Caki2 (cell line): ENCODE measurements at regions not wholly inside any gene's neighbourhood (a gene's known extent, or its start where the extent isn't known, plus 50 kb on each side); places are given as distances from the start of the nearest gene placed in this dataset.
"Not testable (repeated sequence)": the region's sequence is repeated elsewhere in the genome, so short reads cannot be mapped to it uniquely, and the experiment has no call there.

Source experiments
- DNase-seq: peaks from one replicate; pipeline ENCODE4 v3.0.0-alpha.2; 2015; ENCODE audit warnings: low read depth
- in situ Hi-C: cut with HindIII; loops from 2 replicates; pipeline ENCODE4 v1.10.0; 2016; ENCODE audit warnings: low sequenced_read_pairs, low pct_unique_long_range_greater_than_20kb, mixed read lengths

DNA sequence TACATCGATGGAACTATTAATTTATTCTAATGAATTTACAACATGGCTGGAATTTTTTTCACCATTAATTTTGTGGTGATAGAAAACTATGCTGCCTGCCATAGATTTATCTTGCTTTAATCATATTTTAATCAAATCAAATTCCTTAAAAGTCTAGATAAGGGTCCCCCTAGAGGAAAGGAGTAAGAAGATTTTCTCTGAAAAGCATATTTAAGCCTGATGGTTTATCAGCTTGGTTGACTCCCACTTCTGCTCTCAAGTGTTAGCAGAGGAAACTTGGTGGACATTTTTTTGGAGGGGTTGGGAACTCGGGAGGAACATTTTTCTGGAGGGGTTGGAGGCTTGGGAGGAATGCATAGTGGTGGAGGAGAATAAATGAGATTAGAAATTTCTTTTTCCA, 253.3 kb downstream of the KCNRG start:
- no peak for DNase-seq
- in situ Hi-C loops: no loop called here

DNA sequence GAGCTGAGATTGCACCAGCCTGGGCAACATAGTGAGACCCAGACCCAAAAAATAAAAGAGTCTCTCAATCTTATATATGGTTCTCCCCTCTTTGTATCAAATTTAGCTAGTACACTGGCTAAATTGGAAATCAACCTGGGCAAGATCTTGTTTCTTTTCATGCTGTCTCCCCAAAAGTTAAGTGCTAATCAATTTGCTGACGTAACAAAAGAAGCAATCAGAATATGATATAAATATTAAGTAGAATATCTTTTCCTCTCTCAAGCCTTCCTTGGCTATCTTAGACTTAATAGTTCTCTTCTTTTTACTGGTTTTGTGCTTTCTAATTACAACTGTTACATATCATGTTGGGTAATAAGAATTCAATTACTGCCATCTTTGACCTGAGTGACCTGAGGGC, 258.9 kb downstream of the KCNRG start:
- in situ Hi-C loops: no loop called here
- no peak for DNase-seq

DNA sequence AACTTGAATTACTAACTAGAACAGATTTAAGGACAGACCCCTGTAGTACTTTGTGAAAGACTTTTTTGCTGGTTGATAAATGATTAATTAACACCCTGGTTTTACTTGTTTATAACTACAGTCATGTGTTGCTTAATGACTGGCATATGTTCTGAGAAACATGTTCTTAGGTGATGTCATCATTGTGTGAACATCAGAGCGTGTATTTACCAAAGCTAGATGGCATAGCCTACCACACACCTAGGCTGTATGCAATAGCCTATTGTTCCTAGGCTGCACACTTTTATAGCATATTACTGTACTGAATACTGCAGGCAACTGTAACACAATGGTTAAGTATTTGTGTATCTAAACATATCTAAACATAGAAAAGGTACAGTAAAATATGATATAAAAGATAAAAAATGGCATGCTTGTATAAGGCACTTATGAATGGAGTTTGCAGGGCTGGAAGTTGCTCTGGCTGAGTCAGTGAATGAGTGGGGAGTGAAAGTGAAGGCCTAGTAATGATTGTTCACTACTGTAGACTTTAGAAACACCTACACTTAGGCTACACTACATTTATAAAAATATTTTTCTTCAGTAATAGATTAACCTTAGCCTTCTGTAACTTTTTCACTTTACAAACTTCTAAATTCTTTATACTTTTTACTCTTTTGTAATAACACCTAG, 260.3 kb downstream of the KCNRG start:
- DNase-seq: no peak

DNA sequence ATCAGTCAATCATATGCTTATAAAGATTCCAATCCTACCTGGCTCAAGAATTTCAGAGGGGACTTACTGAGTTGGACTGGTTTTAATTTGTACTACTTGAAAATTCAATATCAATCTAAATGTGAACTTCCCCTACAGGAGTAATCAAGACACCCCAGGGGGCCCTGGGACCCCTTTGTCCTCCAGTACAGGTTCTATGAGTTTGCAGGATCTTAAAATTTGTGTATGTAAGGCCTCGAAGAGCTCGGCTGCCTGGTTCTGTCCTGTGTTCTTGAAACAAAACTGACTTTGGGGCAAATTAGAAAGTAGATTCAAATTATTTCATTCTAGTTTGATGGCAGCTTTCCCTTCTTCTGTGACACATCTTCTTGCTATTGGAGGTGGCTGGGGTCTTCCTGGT, 261.3 kb downstream of the KCNRG start:
- no peak for DNase-seq
- in situ Hi-C loops: no loop called here

More for the DNA sequence above, 260.3 kb downstream of the KCNRG start:
- in situ Hi-C loops: no loop called here

DNA sequence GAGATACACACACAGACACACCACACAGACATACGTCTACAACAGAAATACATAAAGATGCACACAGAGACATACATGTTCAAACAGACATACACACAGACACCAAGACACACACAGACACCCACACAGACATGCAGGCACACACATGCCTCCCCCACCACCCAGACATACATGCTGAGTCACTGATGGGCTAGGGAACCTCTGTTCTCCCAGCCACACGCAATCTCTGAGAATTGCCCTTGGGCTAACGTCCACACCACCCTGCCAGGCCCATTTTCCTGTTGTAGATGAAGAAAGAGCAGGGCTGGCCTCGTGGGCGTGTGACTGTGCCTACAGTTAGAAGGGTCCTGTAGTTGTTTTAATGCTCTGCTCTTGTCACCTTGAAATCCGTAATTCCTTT, 261.9 kb downstream of the KCNRG start:
- in situ Hi-C loops: no loop called here
- DNase-seq: no peak

DNA sequence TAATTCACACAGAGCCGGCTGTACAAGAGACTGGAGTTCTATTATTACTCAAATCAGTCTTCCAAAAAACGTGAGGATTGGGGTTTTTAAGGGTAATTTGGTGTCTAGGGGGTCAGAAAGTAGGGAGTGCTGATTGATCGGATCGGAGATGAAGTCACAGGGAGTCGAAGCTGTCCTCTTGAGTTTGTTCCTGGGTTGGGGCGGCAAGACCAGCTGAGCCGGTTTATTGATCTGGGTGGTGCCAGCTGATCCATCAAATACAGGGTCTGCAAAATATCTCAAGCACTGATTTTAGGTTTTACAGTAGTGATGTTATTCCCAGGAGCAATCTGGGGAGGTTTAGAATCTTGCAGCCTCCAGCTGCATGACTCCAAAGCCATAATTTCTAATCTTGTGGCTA, 262.7 kb downstream of the KCNRG start:
- in situ Hi-C loops: no loop called here
- no peak for DNase-seq

DNA sequence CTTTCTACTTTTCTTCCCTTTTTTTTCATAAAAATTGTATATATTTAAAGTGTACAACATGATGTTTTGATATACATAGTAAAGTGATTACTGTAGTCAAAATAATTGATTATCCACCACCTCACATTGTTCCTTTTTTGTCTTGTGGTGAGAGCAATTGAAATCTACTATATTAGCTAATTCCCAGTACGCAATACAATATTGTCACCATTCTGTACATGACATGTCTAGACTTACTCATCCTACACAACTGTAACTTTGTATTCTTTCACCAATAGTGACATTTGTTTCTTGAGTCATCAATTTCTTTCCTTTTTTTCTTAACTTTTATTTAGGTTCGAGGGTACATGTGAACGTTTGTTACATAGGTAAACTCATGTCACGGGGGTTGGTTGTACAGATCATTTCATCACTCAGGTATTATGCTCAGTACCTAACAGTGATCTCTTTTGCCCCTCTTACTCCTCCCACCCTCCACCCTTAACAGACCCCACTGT, 265.2 kb downstream of the KCNRG start:
- no peak for DNase-seq
- in situ Hi-C loops: no loop called here

DNA sequence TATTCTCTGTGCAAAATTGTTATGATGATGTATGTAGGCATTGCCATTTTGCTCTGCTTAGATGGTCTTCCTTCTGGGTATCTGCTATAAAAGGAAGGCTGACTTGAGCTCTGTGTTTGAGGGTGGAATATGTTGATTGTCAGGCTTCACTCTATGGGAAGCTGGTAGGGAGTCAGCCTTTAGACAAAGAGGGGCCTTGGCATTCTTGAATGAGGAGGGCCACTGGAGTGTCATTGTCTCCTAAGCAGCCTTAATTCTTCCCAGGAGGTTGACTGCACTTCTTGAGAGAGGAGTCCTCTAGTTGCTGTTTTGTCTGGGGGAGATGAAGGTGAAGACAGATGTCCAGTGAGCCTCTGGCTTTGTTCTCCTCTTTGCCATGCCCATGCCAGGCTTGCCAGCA, 266.8 kb downstream of the KCNRG start:
- in situ Hi-C loops: no loop called here
- DNase-seq: no peak

DNA sequence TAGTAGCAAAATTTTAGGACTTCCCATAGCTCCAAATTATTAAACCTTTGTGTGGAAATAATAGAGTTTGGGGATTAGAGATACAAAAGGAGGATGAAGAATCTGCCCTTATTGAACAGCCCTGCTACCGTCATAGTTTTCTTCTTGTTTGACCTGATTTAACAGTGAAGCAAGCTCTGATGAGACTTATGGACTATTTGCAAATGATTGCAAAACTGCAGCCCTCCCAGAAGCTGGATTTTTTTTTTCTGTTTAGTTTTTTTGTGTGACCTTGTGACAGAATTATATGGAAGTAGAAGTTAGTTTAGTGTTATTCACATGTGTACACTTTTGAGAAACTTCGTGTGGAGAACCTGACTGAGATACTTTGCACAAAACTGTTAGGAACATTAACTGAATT, 267.8 kb downstream of the KCNRG start:
- no peak for DNase-seq
- in situ Hi-C loops: no loop called here

DNA sequence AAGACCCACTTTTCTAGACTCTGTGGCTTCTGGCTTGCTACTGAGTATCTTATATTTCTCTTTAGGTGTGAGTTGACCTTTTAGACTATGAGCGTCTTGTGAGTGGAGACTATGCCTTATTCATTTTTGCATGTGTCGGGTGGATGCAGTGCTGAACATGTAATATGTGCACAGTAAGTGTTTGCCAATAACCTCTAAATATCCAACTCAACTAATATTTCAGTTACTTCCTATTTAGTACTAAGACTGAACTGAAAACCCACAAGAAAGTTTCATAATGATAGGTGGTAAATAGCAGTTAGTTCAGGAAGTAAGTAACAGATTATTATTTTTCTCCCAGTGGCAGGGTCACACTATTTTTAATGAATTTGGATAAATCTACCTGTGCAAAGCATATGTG, 269.3 kb downstream of the KCNRG start:
- in situ Hi-C loops: no loop called here
- DNase-seq: no peak

DNA sequence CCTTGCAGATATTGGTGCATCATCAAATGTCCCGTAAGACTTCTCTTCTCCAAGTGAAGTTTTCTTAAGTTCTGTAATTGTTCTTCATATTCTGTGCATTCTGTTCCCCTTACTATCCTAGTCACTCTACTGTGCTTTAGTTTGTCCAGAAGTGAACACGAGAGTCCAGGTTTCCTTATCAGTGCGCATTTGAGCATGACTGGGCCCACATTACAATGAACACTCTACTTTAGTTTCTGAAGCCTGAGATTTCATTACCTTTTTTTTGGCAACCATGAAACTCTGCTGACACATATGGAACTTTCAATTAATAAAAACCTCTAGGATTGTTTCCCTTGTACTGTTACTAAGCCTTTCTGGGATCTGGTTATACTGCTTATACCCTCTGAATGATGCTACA, 270.0 kb downstream of the KCNRG start:
- in situ Hi-C loops: no loop called here

DNA sequence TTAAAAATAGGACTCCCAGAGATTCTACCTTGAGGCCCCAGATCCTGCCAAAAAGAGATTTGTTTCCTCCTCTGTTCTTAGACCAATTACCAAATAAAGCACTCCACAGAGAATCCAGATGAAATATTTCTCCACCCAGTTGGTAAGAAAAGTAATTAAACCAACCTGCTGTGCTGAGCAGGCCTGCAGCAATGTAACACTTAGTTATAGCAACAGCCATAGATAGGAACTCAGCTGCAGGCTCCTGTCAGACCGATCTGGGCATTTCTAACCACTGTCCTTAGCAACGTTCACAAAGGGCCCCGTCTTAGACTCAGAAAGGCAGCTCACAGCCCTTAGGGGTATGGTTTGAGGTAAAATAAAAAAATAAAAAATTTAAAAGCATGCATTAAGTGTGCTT, 271.1 kb downstream of the KCNRG start:
- in situ Hi-C loops: no loop called here

More for the DNA sequence above, 270.0 kb downstream of the KCNRG start:
- DNase-seq: no peak

DNA sequence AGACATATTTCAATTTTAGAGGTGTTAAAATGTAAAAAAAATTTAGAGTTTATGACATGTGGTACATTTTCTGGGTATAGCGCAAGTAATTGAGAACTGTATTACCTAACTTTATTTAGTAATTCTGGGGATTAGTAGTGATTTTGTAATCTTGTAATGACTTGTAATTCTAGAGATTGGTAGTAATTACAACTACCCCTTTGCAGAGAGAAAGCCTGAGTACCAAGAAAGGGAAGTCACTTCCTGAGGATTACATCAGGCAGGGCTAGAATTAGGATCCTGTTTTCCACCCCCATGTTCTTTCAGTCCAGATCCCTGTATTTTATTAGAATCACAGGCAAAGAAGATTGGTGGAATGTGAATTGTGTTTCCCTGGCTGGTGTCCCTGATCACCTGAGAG, 274.9 kb downstream of the KCNRG start:
- in situ Hi-C loops: no loop called here
- DNase-seq: no peak

More for the DNA sequence above, 271.1 kb downstream of the KCNRG start:
- no peak for DNase-seq

DNA sequence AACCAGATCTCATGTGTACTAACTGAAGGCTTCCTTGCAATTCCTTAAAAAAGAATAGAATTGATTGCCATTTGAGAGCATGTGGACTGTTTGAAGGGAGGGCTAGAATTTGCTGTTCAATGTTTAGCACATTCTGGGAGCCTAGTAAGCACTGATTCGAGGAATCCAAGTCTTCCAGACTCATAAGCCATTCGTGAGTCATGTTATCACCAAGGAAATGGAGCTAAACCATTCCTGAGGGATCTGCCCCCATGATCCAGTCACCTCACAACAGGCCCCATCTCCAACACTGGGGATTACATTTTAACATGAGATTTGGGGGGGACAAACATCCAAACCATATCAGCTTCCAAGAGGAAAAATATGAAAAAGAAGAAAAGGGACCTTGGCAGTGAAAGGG, 276.4 kb downstream of the KCNRG start:
- in situ Hi-C loops: no loop called here
- no peak for DNase-seq

DNA sequence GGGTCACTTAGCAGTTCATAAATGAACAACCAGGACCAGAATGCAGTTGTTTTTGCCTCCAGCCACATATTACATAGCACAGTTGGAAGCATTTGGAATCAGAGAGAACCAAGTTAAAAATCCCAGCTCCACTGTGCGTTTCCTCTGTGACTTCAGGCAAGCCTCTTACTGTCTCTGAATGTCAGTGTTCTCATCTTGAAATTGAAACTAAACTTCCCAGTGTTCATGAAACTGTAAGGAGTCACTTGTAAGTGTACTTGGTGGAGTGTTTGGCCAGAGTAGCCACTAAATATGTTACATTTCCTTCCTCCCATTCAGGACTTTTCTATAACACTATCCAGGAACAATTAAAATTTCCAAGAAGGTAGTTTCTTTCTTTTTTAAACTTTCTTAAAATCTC, 276.8 kb downstream of the KCNRG start:
- in situ Hi-C loops: no loop called here
- DNase-seq: no peak

DNA sequence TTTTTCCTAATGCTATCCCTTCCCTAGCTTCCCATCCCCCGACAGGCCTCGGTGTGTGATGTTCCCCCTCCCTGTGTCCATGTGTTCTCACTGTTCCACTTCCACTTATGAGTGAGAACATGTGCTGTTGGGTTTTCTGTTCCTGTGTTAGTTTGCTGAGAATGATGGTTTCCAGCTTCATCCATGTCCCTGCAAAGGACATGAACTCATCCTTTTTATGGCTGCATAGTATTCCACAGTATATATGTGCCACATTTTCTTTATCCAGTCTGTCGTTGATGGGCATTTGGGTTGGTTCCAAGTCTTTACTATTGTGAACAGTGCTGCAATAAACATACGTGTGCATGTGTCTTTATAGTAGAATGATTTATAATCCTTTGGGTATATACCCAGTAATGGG, 279.2 kb downstream of the KCNRG start:
- in situ Hi-C loops, DNase-seq: not testable (repeated sequence)

DNA sequence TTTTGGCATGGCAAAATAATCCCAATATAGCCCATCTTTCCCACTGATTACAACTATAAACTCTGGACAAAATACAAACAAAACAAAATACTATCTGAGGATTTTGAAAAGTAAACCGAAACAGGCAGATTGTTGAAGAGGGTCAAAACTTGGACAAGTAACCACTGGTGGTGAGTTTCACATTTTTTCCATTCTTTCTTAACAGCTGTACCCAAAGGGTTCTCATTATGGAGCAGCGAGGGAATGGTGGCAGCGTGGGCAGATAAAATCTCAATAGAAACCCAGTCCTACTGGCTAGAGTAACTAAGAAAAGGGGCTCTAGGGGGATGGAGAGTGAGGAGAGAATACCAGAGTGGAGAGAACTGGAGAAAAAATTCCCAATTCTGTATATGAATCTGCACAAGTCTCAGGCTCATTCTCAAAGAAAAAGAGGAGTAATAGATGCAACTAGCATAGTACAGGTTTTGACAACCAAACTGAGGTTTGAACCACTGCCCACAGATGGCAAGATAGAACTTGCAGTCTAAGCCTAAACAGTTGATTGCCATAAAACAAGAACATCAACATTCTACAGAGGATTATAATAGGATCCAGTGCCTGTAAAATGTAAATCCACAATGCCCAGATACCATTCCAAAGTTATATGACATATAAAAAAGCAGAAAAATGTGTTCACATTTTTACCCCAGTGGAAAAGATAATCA, 284.5 kb downstream of the KCNRG start:
- DNase-seq: no peak
- in situ Hi-C loops: no loop called here

DNA sequence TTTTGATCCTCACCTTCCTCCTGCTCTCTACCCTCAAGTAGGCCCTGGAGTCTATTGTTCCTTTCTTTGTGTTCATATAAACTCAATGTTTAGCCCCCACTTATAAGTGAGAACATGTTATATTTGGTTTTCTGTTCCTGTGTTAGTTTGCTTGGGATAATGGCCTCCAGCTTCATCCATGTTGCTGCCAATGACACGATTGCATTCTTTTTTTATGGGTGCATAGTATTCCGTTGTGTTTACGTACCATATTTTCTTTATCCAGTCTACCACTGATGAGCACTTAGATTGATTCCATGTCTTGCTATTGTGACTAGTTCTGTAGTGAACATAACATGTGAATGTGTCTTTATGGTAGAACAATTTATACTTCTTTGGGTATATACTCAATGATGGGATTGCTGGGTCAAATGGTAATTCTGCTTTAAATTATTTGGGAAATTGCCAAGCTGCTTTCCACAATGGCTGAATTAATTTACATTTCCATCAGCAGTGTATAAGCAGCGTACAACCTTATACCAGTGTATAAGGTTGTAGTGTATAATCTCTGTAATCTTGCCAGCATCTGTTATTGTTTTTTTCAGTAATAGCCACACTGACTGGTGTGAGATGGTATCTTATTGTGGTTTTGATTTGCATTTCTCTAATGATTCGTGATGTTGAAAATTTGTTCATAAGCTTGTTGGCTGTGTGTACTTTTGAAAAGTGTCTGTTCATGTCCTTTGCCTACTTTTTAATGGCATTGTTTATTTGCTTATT, 288.9 kb downstream of the KCNRG start:
- no peak for DNase-seq
- in situ Hi-C loops: no loop called here

DNA sequence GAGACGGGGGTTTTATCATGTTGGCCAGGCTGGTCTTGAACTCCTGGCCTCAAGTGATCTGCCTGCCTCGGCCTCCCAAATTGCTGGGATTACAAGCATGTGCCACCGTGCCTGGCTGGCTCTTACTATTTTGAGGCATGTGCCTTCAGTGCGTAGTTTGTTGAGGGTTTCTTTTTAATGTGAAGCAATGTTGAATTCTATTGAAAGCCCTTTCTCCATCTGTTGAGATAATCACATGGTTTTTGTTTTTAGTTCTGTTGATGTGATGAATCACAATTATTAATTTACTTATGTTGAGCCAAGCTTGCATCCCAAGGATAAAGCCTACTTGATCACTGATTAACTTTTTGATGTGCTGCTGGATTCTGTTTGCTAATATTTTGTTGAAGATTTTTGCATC, 290.9 kb downstream of the KCNRG start:
- no peak for DNase-seq
- in situ Hi-C loops: no loop called here
